HG02970 (cell line): ENCODE measurements at regions not wholly inside any gene's neighbourhood (a gene's known extent, or its start where the extent isn't known, plus 50 kb on each side); places are given as distances from the start of the nearest gene placed in this dataset.
A peak's percentile ranks its signal among the peaks of the same experiment; 100 is the strongest.

Experiments used
- ATAC-seq: cut with Tn5 transposase; IDR thresholded peaks from one replicate; pipeline ENCODE4 v1.9.1; 2021; ENCODE audit warnings: mild to moderate bottlenecking, moderate library complexity, moderate number of reproducible peaks; ENCODE audit not compliant: unreplicated experiment, low FRiP score

DNA sequence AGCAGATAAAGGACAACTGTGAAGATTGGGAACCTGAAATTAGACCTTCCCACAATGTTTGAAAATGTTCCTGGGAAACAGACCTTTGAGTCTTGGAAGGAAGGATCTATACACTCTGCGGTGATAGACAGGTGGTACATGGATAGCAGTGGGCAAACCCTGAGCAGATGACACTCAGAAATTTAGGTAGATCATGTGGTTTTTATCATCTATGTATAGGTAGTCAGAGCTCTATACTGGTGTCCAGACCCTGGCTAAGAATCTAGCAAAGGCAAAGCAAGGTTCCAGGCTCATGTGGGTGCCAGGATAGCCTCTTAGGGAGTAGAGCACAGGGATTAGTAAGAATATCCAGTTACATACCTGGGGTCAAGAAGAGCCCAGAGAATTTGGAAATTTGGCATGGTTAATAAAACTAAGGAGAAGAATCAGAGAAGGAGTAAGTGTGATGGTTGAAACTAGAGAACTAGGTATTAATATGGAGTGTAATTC lies 331.2 kb upstream of the FBXO33 start:
- ATAC-seq = peak; percentile 14

DNA sequence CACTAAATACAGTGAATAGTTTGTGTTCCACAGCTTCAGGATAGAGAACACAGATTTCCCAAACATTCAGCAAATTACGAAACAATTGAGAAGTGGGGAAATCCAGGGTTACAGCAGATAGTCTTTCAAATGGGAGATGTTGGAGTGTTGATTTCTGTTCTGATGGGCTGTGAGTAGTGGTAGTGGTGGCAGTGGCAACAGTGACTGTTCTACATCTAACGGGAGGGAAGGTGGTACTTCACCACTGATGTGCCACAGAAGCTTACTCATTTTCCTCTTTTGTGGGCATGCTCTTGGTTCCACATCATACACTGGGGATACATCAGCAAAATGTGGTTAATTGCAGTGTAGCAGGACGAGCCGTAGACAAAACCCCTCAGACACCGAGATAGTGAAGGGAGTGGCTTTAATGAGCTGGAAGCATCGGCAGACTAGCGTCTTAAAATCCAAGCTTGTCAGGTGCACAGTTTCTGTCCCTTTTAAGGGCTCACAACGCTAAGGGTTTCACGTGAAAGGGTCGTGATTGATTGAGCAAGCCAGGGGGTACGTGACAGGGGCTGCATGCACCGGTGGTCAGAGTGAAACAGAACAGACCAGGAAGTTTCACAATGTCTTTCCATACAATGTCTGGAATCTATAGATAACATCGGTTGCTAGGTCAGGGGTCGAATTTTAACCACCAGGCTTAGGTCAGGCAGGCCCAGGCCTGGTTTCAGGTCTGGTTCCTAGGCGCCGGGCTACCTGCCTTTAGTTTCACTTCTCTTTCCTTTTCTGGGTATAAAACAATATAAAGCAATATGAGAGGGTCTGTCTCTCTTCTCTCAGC lies 330.6 kb upstream of the FBXO33 start:
- ATAC-seq = peak; percentile 47

GRCh38 chr14:39755269-39755878 lies 323.1 kb upstream of the FBXO33 start:
- ATAC-seq = peak; percentile 66

- no peak for ATAC-seq
Measured at GRCh38 chr14:39740454-39740853, 308.2 kb upstream of the FBXO33 start.

GRCh38 chr14:39739796-39740195 lies 307.6 kb upstream of the FBXO33 start:
- no peak for ATAC-seq

DNA sequence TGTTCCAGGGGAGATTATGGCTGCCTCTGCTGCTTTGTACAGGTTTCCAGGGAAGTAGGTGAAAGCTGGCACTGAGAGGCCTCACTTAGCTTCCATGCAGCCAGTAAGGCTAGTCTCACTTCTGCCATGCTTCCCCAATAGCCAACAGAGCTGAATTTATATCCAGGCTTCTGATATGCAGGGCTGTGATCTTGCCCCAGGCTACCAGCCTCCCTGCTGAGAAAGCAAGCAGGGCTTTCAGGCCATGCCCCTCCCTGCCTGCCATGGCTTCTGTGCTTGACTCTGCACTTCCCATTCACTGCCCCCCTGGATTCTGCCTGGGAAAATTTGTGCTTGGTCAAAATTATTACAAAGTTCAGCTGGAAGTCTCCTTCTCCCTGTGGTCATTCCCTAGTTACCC lies 302.1 kb upstream of the FBXO33 start:
- ATAC-seq = no peak

DNA sequence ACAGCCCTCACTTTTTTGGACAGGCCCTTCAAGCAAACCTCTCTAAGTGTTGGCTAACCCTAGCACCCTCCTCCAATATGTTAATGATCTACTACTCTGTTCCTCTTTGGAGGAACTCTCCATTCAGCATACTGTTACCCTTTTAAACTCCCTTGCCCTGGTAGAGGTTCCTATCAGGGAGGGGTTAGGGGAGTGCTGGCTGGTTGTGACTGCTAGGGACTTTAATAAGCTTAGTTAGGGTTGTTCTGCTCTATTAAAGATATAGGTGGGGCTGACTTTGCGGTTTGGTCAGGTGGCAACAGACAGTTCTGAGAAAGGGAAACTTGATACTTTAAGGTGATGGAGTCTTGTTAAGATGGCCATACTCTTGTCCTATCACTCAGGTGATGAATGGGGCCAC lies 301.5 kb upstream of the FBXO33 start:
- ATAC-seq = no peak

DNA sequence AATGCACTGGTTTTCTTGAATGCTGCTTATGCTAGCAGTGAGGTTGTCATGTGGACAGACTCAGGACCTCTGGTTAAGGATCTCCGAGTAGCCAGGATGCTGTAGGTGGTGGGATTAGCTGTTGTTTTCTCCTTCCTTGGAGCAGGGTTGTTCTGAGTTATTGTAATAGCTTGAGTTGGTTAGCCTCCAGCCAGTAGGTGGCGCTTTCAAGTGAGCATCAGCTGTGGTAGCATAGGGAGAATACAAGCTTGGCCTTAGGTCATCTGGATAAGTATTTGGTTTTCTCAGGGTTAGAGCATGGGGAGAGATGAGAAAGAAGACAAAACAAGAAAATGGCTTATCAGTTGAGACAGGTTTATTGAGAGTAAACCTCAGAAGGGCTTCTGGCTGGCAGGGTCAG lies 299.7 kb upstream of the FBXO33 start:
- no peak for ATAC-seq

- ATAC-seq = no peak
Measured at GRCh38 chr14:39726563-39726962, 294.3 kb upstream of the FBXO33 start.

- ATAC-seq = no peak
Measured at GRCh38 chr14:39722547-39723273, 290.5 kb upstream of the FBXO33 start.

DNA sequence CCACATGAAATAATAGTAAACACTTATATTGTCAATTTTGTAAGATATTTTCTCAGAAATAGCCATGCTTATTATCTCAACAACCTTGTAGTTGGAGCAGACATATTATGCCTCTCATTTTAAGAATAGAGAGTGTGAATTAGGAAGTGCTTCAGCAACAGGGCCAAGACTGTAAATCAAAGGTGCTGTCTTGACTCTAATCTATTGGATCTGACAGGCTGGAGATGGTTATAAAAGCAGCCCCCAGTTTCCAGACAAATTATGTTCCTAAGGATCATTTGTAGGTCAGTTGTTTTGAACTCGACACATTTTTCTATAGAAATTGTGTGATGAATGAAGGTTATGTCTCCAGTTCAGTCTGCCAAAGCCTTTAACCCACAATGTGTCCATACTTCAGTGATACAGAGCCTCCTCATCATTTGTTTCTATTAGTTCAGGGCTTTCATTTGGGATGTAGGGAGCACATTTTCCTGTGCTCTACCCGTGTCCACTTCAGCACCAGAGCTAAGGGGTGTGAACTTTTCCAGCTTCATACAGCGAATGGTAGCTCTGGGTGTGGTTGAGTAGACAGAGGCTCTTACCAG lies 284.8 kb upstream of the FBXO33 start:
- ATAC-seq = no peak

DNA sequence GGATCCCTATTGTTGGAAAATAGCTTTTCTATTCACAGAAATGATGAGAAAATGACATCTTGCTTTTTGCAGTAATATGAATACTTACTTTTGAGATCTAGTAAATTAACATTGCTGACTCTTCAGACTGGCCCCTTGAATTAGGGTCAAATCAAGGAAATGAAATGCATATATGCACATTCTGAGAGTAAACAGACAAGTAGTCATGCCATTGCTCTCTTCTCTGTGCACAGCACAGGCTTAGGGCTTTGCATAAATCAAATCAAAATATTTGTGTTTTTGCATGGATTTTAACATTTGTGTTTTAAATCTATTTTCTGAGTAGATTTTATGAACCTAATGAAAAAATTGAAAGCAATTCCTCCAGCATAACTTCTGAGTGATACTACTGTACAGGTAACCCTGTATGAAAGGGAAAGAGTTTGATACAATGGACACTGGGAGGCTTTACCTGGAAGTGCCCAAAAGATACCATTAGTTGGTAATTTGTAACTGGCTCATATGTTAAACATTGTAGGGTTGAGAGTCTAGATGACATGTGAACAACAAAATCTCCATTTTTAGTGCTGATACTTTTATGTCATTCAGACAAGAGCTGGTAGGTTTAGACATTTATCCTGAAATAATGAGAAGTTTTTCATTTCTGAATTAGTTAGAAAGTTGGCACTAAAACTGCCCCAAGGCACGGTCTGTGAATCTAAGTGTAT lies 280.2 kb upstream of the FBXO33 start:
- no peak for ATAC-seq

- ATAC-seq = no peak
Measured at GRCh38 chr14:39704594-39704993, 272.4 kb upstream of the FBXO33 start.

DNA sequence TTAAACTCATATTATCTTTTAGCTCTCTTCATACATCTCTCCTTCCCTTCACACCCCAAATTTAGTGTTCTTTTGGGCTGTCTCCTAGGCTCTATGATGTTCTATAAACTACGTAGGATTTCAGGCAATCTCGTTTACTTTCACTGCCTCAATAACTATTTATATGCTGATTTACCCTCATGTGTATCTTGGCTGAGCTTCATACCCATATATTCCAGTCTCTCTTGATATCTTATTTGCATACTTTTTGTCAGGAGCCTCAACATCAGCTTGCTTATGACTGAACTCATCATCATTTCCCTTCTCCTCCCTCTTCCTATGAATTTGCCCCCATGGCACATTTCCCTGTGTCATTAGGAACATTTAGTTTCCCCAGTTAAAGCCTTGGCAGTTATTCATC lies 262.1 kb upstream of the FBXO33 start:
- no peak for ATAC-seq

GRCh38 chr14:39683691-39684260 lies 251.5 kb upstream of the FBXO33 start:
- ATAC-seq = no peak

DNA sequence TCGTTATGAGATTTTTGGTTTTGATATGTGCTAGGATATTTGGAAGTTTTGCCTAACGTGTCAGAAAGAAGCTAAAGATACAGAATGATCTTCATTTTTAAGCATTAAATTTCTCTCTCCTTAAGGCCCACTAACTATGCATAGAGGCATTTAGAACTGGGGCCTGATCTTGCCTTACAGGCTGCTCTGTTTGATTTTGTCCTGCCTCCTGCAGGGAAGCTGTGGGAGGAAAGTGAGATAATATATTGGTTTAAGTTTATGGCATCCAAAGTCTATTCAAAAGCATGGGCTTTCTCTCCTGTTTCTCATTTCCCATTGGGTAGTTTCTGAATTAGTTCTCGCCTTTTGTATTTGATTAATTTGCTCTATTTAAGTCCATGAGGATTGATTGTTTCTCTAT lies 250.3 kb upstream of the FBXO33 start:
- no peak for ATAC-seq

DNA sequence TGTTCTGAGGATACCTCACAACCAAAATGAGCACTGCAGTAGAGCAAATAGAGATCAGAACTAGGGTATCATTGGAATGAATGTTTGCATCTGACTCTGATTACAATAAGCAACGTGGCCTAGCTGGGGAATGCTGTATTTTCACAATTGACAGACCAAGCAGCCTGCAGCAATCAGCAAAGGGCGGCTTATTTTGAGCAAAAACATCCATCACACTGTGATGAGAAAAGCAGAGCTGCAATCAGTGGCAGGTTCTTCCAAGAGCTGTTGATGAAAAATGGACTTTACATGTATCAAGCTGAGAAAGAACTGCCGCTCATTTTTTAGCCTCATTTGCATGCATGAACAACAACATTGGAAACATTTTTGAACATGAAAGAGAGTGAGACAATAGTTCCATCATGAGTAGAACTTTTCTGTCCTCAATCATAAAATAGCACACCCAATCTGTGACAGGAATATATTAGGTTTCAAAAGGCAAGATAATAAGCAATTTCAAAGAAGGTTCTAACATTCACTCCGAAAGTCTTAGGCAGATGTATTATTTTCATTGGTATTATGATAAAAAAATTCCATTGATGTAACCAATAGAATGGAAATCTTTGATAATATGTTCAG lies 249.7 kb upstream of the FBXO33 start:
- ATAC-seq = no peak

DNA sequence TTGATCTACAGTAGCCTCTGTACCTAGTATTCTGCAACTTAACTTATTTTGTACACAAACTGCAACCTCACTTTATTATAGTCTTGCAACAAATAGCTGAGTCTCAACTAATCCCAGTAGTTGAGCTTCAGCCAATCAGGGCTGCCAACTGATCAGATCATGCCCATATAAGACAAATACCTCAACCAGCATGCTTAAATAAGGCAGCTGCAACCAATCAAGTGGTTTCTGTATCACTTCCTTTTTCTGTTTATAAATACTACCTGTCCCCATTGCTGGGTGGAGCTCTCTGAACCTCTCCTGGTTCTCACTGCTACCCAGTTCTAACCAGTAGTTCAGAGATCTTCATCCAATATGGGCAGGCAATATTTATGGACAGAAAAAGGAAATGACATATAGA lies 248.5 kb upstream of the FBXO33 start:
- peak; percentile 61 for ATAC-seq

- no peak for ATAC-seq
Measured at GRCh38 chr14:39673734-39674133, 241.5 kb upstream of the FBXO33 start.

DNA sequence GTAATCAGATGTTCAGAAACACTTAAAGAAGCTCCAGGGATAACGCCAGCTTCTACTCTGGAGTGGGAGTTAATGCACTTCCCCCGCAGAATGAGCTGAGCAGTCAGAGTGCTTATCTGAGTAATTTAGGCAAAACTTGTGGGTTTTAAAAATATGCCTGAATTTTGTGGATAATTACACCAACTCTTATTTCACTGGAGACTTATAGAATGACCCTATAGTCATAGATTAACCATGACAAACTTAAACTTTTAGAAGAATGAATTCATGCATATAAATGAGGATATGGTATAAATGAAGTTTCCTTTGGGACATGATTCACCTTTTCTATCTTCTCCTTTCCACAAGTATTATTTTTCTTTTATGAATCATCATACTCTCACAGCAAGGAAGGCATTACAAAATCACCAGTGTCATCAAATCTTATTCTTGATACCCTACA lies 241.1 kb upstream of the FBXO33 start:
- ATAC-seq = no peak
